C4-2B (cell line): ENCODE measurements at regions not wholly inside any gene's neighbourhood (a gene's known extent, or its start where the extent isn't known, plus 50 kb on each side); places are given as distances from the start of the nearest gene placed in this dataset.
A peak's percentile ranks its signal among the peaks of the same experiment; 100 is the strongest.
"Not testable (repeated sequence)": the region's sequence is repeated elsewhere in the genome, so short reads cannot be mapped to it uniquely, and the experiment has no call there.

Experiments
- H3K27ac ChIP-seq: fragments of 450-650 bp; 2 replicates; pipeline ENCODE4 v1.5.1; 2017
- CTCF ChIP-seq: fragments of 450-650 bp; conservative IDR thresholded peaks from 2 replicates; pipeline ENCODE4 v1.5.1; 2017; ENCODE audit warnings: mild to moderate bottlenecking
- ZFX ChIP-seq: fragments of 450-650 bp; IDR thresholded peaks from 2 replicates; pipeline ENCODE4 v1.6.1; 2017

- TF ChIP-seq ZFX: no peak
- peak overlapping the region; percentile 58 for H3K27ac ChIP-seq
These were observed 66.7 kb upstream of the SLC22A16 start for GRCh38 chr6:110543106-110543505.

GRCh38 chr6:110542311-110543024 is 66.1 kb upstream of the SLC22A16 start:
- peak overlapping the region; percentile 58 for H3K27ac ChIP-seq

GRCh38 chr6:110541701-110542309 is 65.4 kb upstream of the SLC22A16 start:
- TF ChIP-seq CTCF: no peak
- H3K27ac ChIP-seq: peak overlapping the region; percentile 58; the same call in 1 of the 2 replicates

More at GRCh38 chr6:110542311-110543024, 66.1 kb upstream of the SLC22A16 start:
- no peak for TF ChIP-seq ZFX
- no peak for TF ChIP-seq CTCF

GRCh38 chr6:110539277-110540019 is 63.0 kb upstream of the SLC22A16 start:
- H3K27ac ChIP-seq: not testable (repeated sequence)

GRCh38 chr6:110538416-110539160 is 62.2 kb upstream of the SLC22A16 start:
- TF ChIP-seq CTCF: no peak
- TF ChIP-seq ZFX: no peak

GRCh38 chr6:110537208-110538123 is 61.1 kb upstream of the SLC22A16 start:
- H3K27ac ChIP-seq: no peak overlapping the region
- no peak for TF ChIP-seq CTCF
- no peak for TF ChIP-seq ZFX

More at GRCh38 chr6:110538416-110539160, 62.2 kb upstream of the SLC22A16 start:
- H3K27ac ChIP-seq: 0 out of 2 replicates have a peak overlapping the region, but pooled peaks have one; percentile 5

- TF ChIP-seq ZFX: no peak
- TF ChIP-seq CTCF: peak; percentile 20; the same call in 1 of the 2 replicates
- H3K27ac ChIP-seq: peak overlapping the region; percentile 65
These were observed 58.5 kb upstream of the SLC22A16 start for GRCh38 chr6:110534731-110535492.
